ENCODE measurements at regions not wholly inside any gene's neighbourhood (a gene's known extent, or its start where the extent isn't known, plus 50 kb on each side); places are given as distances from the start of the nearest gene placed in this dataset.
"Not testable (repeated sequence)": the region's sequence is repeated elsewhere in the genome, so short reads cannot be mapped to it uniquely, and the experiment has no call there.

DNA sequence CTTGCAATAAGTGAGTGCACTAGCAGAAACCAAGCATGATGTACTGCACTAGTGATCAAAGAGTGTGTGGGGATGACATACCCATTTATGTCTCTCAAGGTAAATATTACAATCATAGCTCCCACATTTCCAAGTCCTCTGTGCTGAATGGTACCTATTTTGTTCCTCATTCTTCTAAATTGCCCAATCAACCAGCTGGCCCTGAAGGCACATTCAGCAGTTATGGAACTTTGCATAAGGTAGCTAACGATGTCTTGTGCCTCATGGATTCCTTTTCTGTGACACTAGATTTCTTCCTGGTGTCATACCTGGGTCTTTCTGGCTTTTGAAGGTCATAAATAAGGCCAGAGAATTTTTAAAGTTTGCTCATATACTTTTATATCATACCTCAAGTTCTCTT lies 963.0 kb downstream of the SLC4A3 start:
- Mint-ChIP-seq H3K9me3 (ENCODE audit: unreplicated experiment) (no peaks in the 10 kb centered on the region), H3K27me3 (ENCODE audit: insufficient read depth, unreplicated experiment) (no peaks in the 10 kb centered on the region), H3K27ac (ENCODE audit: low read depth, unreplicated experiment) (no peak overlapping the region), H3K4me3 (ENCODE audit: unreplicated experiment) (no peak overlapping the region), H3K36me3 (ENCODE audit: insufficient read depth, unreplicated experiment) (no peaks in the 10 kb centered on the region), H3K4me1 (ENCODE audit: insufficient read depth, unreplicated experiment) (no peaks in the 10 kb centered on the region)
- ChIA-PET POLR2A (no interaction called here), CTCF (interaction anchor here (0.6 kb wide), 1 partner anchor 37 kb away, joined by 3 read pairs; no protein-coding TSS in a partner anchor)
- TF ChIP-seq, protein P1, sequence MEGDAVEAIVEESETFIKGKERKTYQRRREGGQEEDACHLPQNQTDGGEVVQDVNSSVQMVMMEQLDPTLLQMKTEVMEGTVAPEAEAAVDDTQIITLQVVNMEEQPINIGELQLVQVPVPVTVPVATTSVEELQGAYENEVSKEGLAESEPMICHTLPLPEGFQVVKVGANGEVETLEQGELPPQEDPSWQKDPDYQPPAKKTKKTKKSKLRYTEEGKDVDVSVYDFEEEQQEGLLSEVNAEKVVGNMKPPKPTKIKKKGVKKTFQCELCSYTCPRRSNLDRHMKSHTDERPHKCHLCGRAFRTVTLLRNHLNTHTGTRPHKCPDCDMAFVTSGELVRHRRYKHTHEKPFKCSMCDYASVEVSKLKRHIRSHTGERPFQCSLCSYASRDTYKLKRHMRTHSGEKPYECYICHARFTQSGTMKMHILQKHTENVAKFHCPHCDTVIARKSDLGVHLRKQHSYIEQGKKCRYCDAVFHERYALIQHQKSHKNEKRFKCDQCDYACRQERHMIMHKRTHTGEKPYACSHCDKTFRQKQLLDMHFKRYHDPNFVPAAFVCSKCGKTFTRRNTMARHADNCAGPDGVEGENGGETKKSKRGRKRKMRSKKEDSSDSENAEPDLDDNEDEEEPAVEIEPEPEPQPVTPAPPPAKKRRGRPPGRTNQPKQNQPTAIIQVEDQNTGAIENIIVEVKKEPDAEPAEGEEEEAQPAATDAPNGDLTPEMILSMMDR (IDR thresholded peaks at IDR 0.05; ENCODE audit: unreplicated experiment): no peak
- intact Hi-C loops (cut with micrococcal nuclease): no loop called here
- DNase-seq (ENCODE audit: unreplicated experiment): no peak
- BruUV-seq (replicated peaks): no TSS peak

DNA sequence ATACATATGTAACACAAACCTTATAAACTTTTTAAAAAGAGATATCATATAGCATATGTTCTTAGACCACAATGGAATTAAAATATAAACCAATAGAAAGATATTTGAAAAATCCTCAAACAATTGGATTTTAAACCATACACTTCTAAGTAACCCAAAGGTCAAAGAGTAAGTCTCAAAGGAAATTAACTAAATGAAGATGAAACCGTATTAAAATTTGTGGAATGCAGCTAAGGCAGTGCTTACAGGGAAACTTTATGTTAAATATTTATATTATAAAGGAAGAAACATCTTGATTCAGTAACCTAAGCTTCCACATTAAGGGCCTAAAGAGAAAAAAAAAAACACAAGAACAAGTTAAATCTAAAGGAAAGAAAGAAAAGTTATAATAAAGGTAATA lies 966.1 kb downstream of the SLC4A3 start:
- TF ChIP-seq, protein P1 (IDR thresholded peaks at IDR 0.05; ENCODE audit: unreplicated experiment): no peak
- H3K4me1 Mint-ChIP-seq (ENCODE audit: insufficient read depth, unreplicated experiment): no peaks in the 10 kb centered on the region
- intact Hi-C loops (cut with micrococcal nuclease): no loop called here
- H3K27me3 Mint-ChIP-seq (ENCODE audit: insufficient read depth, unreplicated experiment): no peaks in the 10 kb centered on the region
- no TSS peak for BruUV-seq (replicated peaks)
- POLR2A ChIA-PET: interaction anchor here (0.6 to 0.7 kb wide), 2 partner anchors 8 to 29 kb away, joined by 4 read pairs; no protein-coding TSS in a partner anchor
- H3K36me3 Mint-ChIP-seq (ENCODE audit: insufficient read depth, unreplicated experiment): no peaks in the 10 kb centered on the region
- H3K4me3 Mint-ChIP-seq (ENCODE audit: unreplicated experiment): no peak overlapping the region
- CTCF ChIA-PET: interaction anchor here (0.6 to 0.7 kb wide), 2 partner anchors 21 to 559 kb away, joined by 3 read pairs; no protein-coding TSS in a partner anchor
- DNase-seq (ENCODE audit: unreplicated experiment): no peak
- H3K27ac Mint-ChIP-seq (ENCODE audit: low read depth, unreplicated experiment): no peak overlapping the region
- H3K9me3 Mint-ChIP-seq (ENCODE audit: unreplicated experiment): no peaks in the 10 kb centered on the region

DNA sequence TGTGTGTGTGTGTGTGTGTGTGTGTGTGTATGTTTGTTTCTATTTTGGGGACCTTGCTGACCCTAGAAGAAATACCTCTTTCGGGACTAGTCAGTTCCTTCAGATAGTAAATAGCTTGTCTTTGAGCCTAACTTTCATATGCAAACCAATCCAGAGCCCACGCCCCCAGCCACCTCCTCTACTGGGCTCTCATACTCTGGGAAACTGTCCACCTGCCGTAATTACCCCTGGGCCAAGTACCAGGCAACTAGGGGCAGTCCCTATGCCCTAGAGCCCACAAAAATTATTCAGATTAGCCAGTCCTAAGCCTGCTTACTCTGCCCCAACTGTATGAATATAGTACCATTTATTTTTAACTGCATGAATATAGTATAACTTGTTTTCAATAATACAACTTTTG lies 970.4 kb downstream of the EPHA4 start:
- no peaks in the 10 kb centered on the region for H3K9me3 Mint-ChIP-seq (ENCODE audit: unreplicated experiment)
- H3K27me3 Mint-ChIP-seq (ENCODE audit: insufficient read depth, unreplicated experiment): no peaks in the 10 kb centered on the region
- intact Hi-C loops (cut with micrococcal nuclease): no loop called here
- POLR2A ChIA-PET: interaction anchor here (0.5 kb wide), 2 partner anchors 9 to 38 kb away, joined by 3 to 4 read pairs; no protein-coding TSS in a partner anchor
- CTCF ChIA-PET: no interaction called here
- no peaks in the 10 kb centered on the region for H3K4me1 Mint-ChIP-seq (ENCODE audit: insufficient read depth, unreplicated experiment)
- no peak overlapping the region for H3K27ac Mint-ChIP-seq (ENCODE audit: low read depth, unreplicated experiment)
- H3K4me3 Mint-ChIP-seq (ENCODE audit: unreplicated experiment): no peak overlapping the region
- TF ChIP-seq, protein P1 (IDR thresholded peaks at IDR 0.05; ENCODE audit: unreplicated experiment): no peak
- no TSS peak for BruUV-seq (replicated peaks)
- DNase-seq (ENCODE audit: unreplicated experiment): no peak
- H3K36me3 Mint-ChIP-seq (ENCODE audit: insufficient read depth, unreplicated experiment): no peaks in the 10 kb centered on the region

DNA sequence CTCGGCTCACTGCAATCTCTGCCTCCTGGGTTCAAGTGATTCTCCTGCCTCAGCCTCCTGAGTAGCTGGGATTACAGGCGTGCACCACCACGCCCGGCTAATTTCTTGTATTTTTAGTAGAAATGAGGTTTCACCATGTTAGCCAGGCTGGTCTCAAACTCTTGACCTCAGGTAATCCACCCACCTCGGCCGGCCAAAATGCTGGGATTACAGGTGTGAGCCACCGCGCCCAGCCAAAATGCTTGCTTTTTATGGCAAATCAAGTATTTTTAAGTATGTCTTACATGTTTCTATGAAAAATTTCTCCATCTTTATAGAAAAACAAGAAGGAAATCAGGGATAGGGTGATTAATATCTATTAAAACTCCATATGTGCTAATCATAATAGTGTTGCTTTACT lies 959.1 kb downstream of the EPHA4 start:
- H3K9me3 Mint-ChIP-seq (ENCODE audit: unreplicated experiment); H3K4me1 Mint-ChIP-seq (ENCODE audit: insufficient read depth, unreplicated experiment); POLR2A ChIA-PET; H3K27me3 Mint-ChIP-seq (ENCODE audit: insufficient read depth, unreplicated experiment); intact Hi-C loops (cut with micrococcal nuclease); H3K36me3 Mint-ChIP-seq (ENCODE audit: insufficient read depth, unreplicated experiment); DNase-seq (ENCODE audit: unreplicated experiment); BruUV-seq (replicated peaks); H3K27ac Mint-ChIP-seq (ENCODE audit: low read depth, unreplicated experiment); H3K4me3 Mint-ChIP-seq (ENCODE audit: unreplicated experiment): not testable (repeated sequence)
- CTCF ChIA-PET: interaction anchor here (1.1 kb wide), 1 partner anchor 19 kb away, joined by 4 read pairs; no protein-coding TSS in a partner anchor

DNA sequence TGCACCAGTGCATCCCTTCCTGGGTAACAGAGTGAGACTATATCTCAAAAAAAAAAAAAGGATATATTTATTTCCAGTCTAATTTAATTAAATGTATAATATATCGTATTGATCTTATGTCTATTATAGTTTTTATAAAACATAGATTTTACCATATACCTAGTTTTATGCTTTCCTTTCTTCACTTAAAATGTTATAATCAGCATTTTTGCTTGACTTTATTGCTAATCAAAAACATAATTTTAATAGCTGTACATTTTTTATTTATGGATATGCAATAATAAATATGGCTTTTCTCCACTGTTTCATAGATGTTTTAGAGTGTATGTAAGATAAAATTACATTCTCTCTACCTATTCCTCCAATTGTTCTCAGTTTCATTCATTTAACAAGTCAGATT lies 958.0 kb downstream of the EPHA4 start:
- H3K27me3 Mint-ChIP-seq (ENCODE audit: insufficient read depth, unreplicated experiment): no peaks in the 10 kb centered on the region
- H3K9me3 Mint-ChIP-seq (ENCODE audit: unreplicated experiment): no peaks in the 10 kb centered on the region
- CTCF ChIA-PET: no interaction called here
- DNase-seq (ENCODE audit: unreplicated experiment): no peak
- POLR2A ChIA-PET: no interaction called here
- BruUV-seq (replicated peaks): no TSS peak
- TF ChIP-seq, protein P1 (IDR thresholded peaks at IDR 0.05; ENCODE audit: unreplicated experiment): no peak
- no peak overlapping the region for H3K4me3 Mint-ChIP-seq (ENCODE audit: unreplicated experiment)
- no peaks in the 10 kb centered on the region for H3K36me3 Mint-ChIP-seq (ENCODE audit: insufficient read depth, unreplicated experiment)
- intact Hi-C loops (cut with micrococcal nuclease): no loop called here
- H3K4me1 Mint-ChIP-seq (ENCODE audit: insufficient read depth, unreplicated experiment): peaks cover 8% of the 10 kb centered on the region
- H3K27ac Mint-ChIP-seq (ENCODE audit: low read depth, unreplicated experiment): no peak overlapping the region
